HepG2 (cell line): ENCODE measurements at regions not wholly inside any gene's neighbourhood (a gene's known extent, or its start where the extent isn't known, plus 50 kb on each side); places are given as distances from the start of the nearest gene placed in this dataset.

ENCODE experiments used
- DPF2 ChIP-seq: sonication (generic); formaldehyde crosslinking; IDR thresholded peaks from 2 replicates; pipeline ENCODE4 v1.4.0; 2020; ENCODE audit warnings: mild to moderate bottlenecking, low read depth, missing genetic modification reagents, borderline replicate concordance
- MAFF ChIP-seq: IDR thresholded peaks from 2 replicates; pipeline ENCODE4 v1.6.1; 2011; ENCODE audit warnings: low read depth, low read length, improper control_type of control experiment
- MED13 ChIP-seq: sonication (generic); formaldehyde crosslinking; IDR thresholded peaks from 2 replicates; pipeline ENCODE4 v1.5.0; 2020; ENCODE audit warnings: missing genetic modification reagents
- ZNF44 ChIP-seq: sonication (generic); formaldehyde crosslinking; IDR thresholded peaks from 2 replicates; pipeline ENCODE4 v1.5.1; 2020; ENCODE audit warnings: mild to moderate bottlenecking, missing genetic modification reagents
- ZNF552 ChIP-seq: sonication (generic); formaldehyde crosslinking; IDR thresholded peaks from 2 replicates; pipeline ENCODE4 v1.9.0; 2022; ENCODE audit warnings: missing genetic modification reagents, mild to moderate bottlenecking, borderline replicate concordance
- TF ChIP-seq, protein P1 (sequence below): sonication (generic); formaldehyde crosslinking; IDR thresholded peaks from 2 replicates; pipeline ENCODE4 v1.5.0; 2020; ENCODE audit warnings: mild to moderate bottlenecking, missing genetic modification reagents, moderate library complexity
- TF ChIP-seq, protein P2 (sequence below): sonication (generic); formaldehyde crosslinking; IDR thresholded peaks from 2 replicates; pipeline ENCODE4 v1.4.0; 2020; ENCODE audit warnings: mild to moderate bottlenecking, missing genetic modification reagents
- TF ChIP-seq, protein P3 (sequence below): sonication (generic); formaldehyde crosslinking; IDR thresholded peaks from 2 replicates; pipeline ENCODE4 v1.5.0; 2020; ENCODE audit warnings: missing genetic modification reagents

DNA sequence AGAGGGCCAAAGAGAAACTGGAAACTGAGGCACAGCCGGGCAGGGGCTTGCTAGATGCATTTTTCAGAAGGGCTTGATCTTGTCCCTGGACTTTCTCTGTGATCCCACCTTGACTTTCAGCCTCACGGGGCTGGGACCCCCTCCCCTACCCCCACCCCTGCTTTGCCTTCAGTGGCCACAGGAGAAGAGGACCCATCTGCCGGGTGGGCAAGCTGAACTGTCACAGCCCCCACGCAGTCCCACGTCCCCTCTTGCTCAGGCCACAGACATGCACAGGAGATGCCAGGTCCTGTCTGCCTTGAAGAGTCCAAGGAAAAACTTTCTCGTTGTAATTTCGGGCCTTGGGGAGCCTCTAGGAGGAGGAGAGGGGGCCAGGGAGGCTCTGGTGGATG lies 158.9 kb downstream of the KIF26A start:
- TF ChIP-seq, protein P1, sequence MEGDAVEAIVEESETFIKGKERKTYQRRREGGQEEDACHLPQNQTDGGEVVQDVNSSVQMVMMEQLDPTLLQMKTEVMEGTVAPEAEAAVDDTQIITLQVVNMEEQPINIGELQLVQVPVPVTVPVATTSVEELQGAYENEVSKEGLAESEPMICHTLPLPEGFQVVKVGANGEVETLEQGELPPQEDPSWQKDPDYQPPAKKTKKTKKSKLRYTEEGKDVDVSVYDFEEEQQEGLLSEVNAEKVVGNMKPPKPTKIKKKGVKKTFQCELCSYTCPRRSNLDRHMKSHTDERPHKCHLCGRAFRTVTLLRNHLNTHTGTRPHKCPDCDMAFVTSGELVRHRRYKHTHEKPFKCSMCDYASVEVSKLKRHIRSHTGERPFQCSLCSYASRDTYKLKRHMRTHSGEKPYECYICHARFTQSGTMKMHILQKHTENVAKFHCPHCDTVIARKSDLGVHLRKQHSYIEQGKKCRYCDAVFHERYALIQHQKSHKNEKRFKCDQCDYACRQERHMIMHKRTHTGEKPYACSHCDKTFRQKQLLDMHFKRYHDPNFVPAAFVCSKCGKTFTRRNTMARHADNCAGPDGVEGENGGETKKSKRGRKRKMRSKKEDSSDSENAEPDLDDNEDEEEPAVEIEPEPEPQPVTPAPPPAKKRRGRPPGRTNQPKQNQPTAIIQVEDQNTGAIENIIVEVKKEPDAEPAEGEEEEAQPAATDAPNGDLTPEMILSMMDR (CRISPR knock-in tag), result no peak
- no peak for TF ChIP-seq MED13 (CRISPR knock-in tag)
- TF ChIP-seq MAFF, result no peak
- no peak for TF ChIP-seq ZNF552
- TF ChIP-seq ZNF44 (CRISPR knock-in tag), result no peak
- TF ChIP-seq, protein P2, sequence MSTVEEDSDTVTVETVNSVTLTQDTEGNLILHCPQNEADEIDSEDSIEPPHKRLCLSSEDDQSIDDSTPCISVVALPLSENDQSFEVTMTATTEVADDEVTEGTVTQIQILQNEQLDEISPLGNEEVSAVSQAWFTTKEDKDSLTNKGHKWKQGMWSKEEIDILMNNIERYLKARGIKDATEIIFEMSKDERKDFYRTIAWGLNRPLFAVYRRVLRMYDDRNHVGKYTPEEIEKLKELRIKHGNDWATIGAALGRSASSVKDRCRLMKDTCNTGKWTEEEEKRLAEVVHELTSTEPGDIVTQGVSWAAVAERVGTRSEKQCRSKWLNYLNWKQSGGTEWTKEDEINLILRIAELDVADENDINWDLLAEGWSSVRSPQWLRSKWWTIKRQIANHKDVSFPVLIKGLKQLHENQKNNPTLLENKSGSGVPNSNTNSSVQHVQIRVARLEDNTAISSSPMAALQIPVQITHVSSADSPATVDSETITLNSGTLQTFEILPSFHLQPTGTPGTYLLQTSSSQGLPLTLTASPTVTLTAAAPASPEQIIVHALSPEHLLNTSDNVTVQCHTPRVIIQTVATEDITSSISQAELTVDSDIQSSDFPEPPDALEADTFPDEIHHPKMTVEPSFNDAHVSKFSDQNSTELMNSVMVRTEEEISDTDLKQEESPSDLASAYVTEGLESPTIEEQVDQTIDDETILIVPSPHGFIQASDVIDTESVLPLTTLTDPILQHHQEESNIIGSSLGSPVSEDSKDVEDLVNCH (CRISPR knock-in tag), result no peak
- TF ChIP-seq, protein P3, sequence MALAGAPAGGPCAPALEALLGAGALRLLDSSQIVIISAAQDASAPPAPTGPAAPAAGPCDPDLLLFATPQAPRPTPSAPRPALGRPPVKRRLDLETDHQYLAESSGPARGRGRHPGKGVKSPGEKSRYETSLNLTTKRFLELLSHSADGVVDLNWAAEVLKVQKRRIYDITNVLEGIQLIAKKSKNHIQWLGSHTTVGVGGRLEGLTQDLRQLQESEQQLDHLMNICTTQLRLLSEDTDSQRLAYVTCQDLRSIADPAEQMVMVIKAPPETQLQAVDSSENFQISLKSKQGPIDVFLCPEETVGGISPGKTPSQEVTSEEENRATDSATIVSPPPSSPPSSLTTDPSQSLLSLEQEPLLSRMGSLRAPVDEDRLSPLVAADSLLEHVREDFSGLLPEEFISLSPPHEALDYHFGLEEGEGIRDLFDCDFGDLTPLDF (CRISPR knock-in tag), result no peak
- no peak for TF ChIP-seq DPF2 (CRISPR knock-in tag)
